H1 (cell line): ENCODE measurements at regions not wholly inside any gene's neighbourhood (a gene's known extent, or its start where the extent isn't known, plus 50 kb on each side); places are given as distances from the start of the nearest gene placed in this dataset.

Experiments
- CBX8 ChIP-seq: fragments of 300-800, 300-1000 bp; sonication (generic); IDR thresholded peaks from 2 replicates; pipeline ENCODE4 v1.7.1; 2016; ENCODE audit warnings: low read depth, low read length, borderline replicate concordance
- CREB1 ChIP-seq: IDR thresholded peaks from 2 replicates; pipeline ENCODE4 v1.6.1; 2012; ENCODE audit warnings: inconsistent platforms
- EP300 ChIP-seq, 2 experiments: IDR thresholded peaks; 1 replicate in 1 of 2; 2 replicates in 1 of 2; pipeline ENCODE4 v1.6.1; 2011 to 2012; ENCODE audit warnings: low read depth in 2 of 2, low read length in 2 of 2, mild to moderate bottlenecking in 2 of 2, borderline replicate concordance in 1 of 2, inconsistent platforms in 1 of 2, moderate library complexity in 1 of 2
- GTF2F1 ChIP-seq: IDR thresholded peaks from 2 replicates; pipeline ENCODE4 v1.6.1; 2012; ENCODE audit warnings: low read depth, low read length, improper control_type of control experiment, borderline replicate concordance
- KDM4A ChIP-seq: IDR thresholded peaks from one replicate; pipeline ENCODE4 v1.7.1; 2012; ENCODE audit warnings: low read depth, mild to moderate bottlenecking, moderate library complexity, low read length, inconsistent platforms; ENCODE audit not compliant: severe bottlenecking
- PHF8 ChIP-seq: fragments of 200-600 bp; sonication (generic); conservative IDR thresholded peaks from 2 replicates; pipeline ENCODE4 v1.7.1; 2012; ENCODE audit warnings: low read depth, mild to moderate bottlenecking, inconsistent platforms, low read length, moderate library complexity
- POLR2A ChIP-seq, 2 experiments: IDR thresholded peaks; 1 replicate in 1 of 2; 2 replicates in 1 of 2; pipeline ENCODE4 v1.6.1; 2011; ENCODE audit warnings: low read depth in 2 of 2, low read length in 2 of 2, mild to moderate bottlenecking in 2 of 2; ENCODE audit errors: control extremely low read depth in 1 of 2
- POLR2AphosphoS5 ChIP-seq: IDR thresholded peaks from 2 replicates; pipeline ENCODE4 v1.6.1; 2011; ENCODE audit warnings: low read depth, low read length
- RNF2 ChIP-seq: fragments of 200-900, 300-1000 bp; sonication (generic); IDR thresholded peaks from 2 replicates; pipeline ENCODE4 v1.7.1; 2016; ENCODE audit warnings: borderline replicate concordance, low read depth, mild to moderate bottlenecking, antibody characterized with exemption, low read length; ENCODE audit not compliant: poor library complexity, severe bottlenecking; ENCODE audit errors: missing control alignments
- SIN3A ChIP-seq, 2 experiments: IDR thresholded peaks in 1 of 2; conservative IDR thresholded peaks in 1 of 2; 2 replicates each; pipeline ENCODE4 v1.6.1; 2011 to 2012; ENCODE audit warnings: low read length in 2 of 2, improper control_type of control experiment in 1 of 2, low read depth in 1 of 2, mild to moderate bottlenecking in 1 of 2
- SRF ChIP-seq: IDR thresholded peaks from 2 replicates; pipeline ENCODE4 v1.6.1; 2011; ENCODE audit warnings: mild to moderate bottlenecking, low read depth, low read length, moderate library complexity
- YY1 ChIP-seq: IDR thresholded peaks from 2 replicates; pipeline ENCODE4 v1.6.1; 2011; ENCODE audit warnings: low read depth, mild to moderate bottlenecking, low read length
- TF ChIP-seq, protein P1 (sequence below), 3 experiments: IDR thresholded peaks; 1 replicate in 2 of 3; 2 replicates in 1 of 3; pipeline versions ENCODE4 v1.5.1 to v1.6.1; 2011; ENCODE audit warnings: low read length in 3 of 3, mild to moderate bottlenecking in 3 of 3, inconsistent platforms in 2 of 3, low read depth in 1 of 3, moderate library complexity in 1 of 3; ENCODE audit not compliant: insufficient read depth in 1 of 3; ENCODE audit errors: control extremely low read depth in 1 of 3

DNA sequence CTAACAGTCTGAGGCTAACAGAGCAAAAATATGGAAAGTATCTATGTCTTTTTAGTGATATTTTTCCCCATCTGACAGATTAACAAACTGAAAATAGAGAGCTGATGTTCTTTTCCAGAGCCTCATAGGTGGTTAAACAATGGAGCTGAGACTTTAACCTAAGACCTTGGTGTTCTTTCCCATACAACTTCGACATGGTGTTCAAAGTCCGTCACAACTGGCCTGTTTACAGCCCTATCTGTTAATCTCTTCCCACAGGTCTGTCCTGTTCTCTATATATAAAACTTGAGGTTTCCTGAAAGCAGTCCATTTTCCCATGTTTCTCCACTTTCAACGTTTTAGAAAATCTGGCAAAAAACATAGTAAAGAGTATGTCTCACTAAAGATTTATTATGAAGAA lies 395.7 kb downstream of the BRINP2 start:
- TF ChIP-seq POLR2A (IDR thresholded peaks at IDR 0.05; ENCODE audit: control extremely low read depth in 1 of 2, low read depth in 2 of 2, low read length in 2 of 2) (no peak), EP300 (IDR thresholded peaks at IDR 0.05; ENCODE audit: borderline replicate concordance in 1 of 2, low read depth in 2 of 2, low read length in 2 of 2) (no peak), KDM4A (no peak), GTF2F1 (no peak), RNF2 (no peak), CREB1 (no peak), SIN3A (conservative IDR thresholded peaks at IDR 0.05 in 1 of 2, IDR thresholded peaks at IDR 0.05 in 1 of 2; ENCODE audit: low read depth in 1 of 2, low read length in 2 of 2) (no peak), PHF8 (no peak), POLR2AphosphoS5 (no peak), YY1 (no peak), CBX8 (no peak), SRF (no peak)
- TF ChIP-seq, protein P1, sequence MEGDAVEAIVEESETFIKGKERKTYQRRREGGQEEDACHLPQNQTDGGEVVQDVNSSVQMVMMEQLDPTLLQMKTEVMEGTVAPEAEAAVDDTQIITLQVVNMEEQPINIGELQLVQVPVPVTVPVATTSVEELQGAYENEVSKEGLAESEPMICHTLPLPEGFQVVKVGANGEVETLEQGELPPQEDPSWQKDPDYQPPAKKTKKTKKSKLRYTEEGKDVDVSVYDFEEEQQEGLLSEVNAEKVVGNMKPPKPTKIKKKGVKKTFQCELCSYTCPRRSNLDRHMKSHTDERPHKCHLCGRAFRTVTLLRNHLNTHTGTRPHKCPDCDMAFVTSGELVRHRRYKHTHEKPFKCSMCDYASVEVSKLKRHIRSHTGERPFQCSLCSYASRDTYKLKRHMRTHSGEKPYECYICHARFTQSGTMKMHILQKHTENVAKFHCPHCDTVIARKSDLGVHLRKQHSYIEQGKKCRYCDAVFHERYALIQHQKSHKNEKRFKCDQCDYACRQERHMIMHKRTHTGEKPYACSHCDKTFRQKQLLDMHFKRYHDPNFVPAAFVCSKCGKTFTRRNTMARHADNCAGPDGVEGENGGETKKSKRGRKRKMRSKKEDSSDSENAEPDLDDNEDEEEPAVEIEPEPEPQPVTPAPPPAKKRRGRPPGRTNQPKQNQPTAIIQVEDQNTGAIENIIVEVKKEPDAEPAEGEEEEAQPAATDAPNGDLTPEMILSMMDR (IDR thresholded peaks at IDR 0.05; ENCODE audit: control extremely low read depth in 1 of 3, insufficient read depth in 1 of 3, low read depth in 1 of 3, low read length in 3 of 3) = no peak
